Transverse colon (tissue), 4 donors: ENCODE measurements at regions not wholly inside any gene's neighbourhood (a gene's known extent, or its start where the extent isn't known, plus 50 kb on each side); places are given as distances from the start of the nearest gene placed in this dataset.

Source experiments
- POLR2A ChIP-seq: fragments of 450-650 bp; IDR thresholded peaks from one replicate; pipeline ENCODE4 v1.6.1; 2016; ENCODE audit warnings: antibody characterized with exemption, mild to moderate bottlenecking, moderate library complexity
- POLR2AphosphoS5 ChIP-seq, 3 donors: sonication (generic); formaldehyde crosslinking; IDR thresholded peaks; one replicate each; pipeline ENCODE4 v1.6.1; 2016; ENCODE audit warnings: antibody characterized with exemption in 3 of 3
- TF ChIP-seq, protein P1 (sequence below), 5 experiments: fragments of 200-600 bp in 3 of 5; fragments of 450-650 bp in 2 of 5; sonication (generic) in 3 of 5; IDR thresholded peaks; 1 replicate in 2 of 5; 2 replicates in 3 of 5; pipeline ENCODE4 v1.5.1; 2016 to 2017; ENCODE audit warnings: antibody characterized with exemption in 5 of 5, inconsistent platforms in 3 of 5, mild to moderate bottlenecking in 2 of 5, moderate library complexity in 1 of 5

- TF ChIP-seq, protein P1, sequence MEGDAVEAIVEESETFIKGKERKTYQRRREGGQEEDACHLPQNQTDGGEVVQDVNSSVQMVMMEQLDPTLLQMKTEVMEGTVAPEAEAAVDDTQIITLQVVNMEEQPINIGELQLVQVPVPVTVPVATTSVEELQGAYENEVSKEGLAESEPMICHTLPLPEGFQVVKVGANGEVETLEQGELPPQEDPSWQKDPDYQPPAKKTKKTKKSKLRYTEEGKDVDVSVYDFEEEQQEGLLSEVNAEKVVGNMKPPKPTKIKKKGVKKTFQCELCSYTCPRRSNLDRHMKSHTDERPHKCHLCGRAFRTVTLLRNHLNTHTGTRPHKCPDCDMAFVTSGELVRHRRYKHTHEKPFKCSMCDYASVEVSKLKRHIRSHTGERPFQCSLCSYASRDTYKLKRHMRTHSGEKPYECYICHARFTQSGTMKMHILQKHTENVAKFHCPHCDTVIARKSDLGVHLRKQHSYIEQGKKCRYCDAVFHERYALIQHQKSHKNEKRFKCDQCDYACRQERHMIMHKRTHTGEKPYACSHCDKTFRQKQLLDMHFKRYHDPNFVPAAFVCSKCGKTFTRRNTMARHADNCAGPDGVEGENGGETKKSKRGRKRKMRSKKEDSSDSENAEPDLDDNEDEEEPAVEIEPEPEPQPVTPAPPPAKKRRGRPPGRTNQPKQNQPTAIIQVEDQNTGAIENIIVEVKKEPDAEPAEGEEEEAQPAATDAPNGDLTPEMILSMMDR (IDR thresholded peaks at IDR 0.05) = no peak
- TF ChIP-seq POLR2AphosphoS5 (IDR thresholded peaks at IDR 0.05) (no peak), POLR2A (no peak)
Measured at GRCh38 chr11:8315954-8316353, 52.3 kb upstream of the LMO1 start.
